H1 (cell line): ENCODE measurements at regions not wholly inside any gene's neighbourhood (a gene's known extent, or its start where the extent isn't known, plus 50 kb on each side); places are given as distances from the start of the nearest gene placed in this dataset.
A peak's percentile ranks its signal among the peaks of the same experiment; 100 is the strongest.

Source experiments
- CTCF ChIA-PET: fragments of 300-600 bp; sonication (Branson Sonifier 250); formaldehyde crosslinking; loops from one replicate; lab custom pipeline; 2021; ENCODE audit not compliant: partially characterized antibody; lab: Charles Lee
- POLR2A ChIA-PET: fragments of 300-600 bp; sonication (Branson Sonifier 250); formaldehyde crosslinking; loops from one replicate; lab custom pipeline; 2021; ENCODE audit warnings: inconsistent platforms; ENCODE audit not compliant: partially characterized antibody; lab: Charles Lee
- DNase-seq, 2 experiments: peaks; one replicate each; pipeline versions ENCODE4 v3.0.0 to v3.0.0-alpha.2; 2010 to 2022; ENCODE audit warnings: low spot score in 2 of 2, low read depth in 1 of 2, mixed read lengths in 1 of 2
- FAIRE-seq: peaks from 2 replicates; lab custom pipeline; 2011; peaks lifted over from hg19 to GRCh38; lab: Jason Lieb, UNC
- H2AFZ ChIP-seq: 2 replicates; pipeline ENCODE4 v1.8.1; 2012; ENCODE audit warnings: low read length, inconsistent platforms
- H2AK5ac ChIP-seq: 2 replicates; pipeline ENCODE4 v1.6.1; 2013; ENCODE audit warnings: low read depth, low read length
- H2BK120ac ChIP-seq: replicated peaks from 2 replicates; pipeline ENCODE3; 2013; ENCODE audit warnings: low read depth, low read length, inconsistent platforms
- H2BK12ac ChIP-seq: 2 replicates; pipeline ENCODE4 v1.6.1; 2013; ENCODE audit warnings: low read depth, low read length
- H2BK15ac ChIP-seq: 2 replicates; pipeline ENCODE4 v1.6.1; 2013; ENCODE audit warnings: low read length
- H2BK20ac ChIP-seq: 2 replicates; pipeline ENCODE4 v1.6.1; 2013; ENCODE audit warnings: low read length
- H2BK5ac ChIP-seq: 2 replicates; pipeline ENCODE4 v1.6.1; 2013; ENCODE audit warnings: low read depth, low read length
- H3K14ac ChIP-seq: 2 replicates; pipeline ENCODE4 v1.6.1; 2013; ENCODE audit warnings: inconsistent platforms; ENCODE audit not compliant: insufficient read length
- H3K18ac ChIP-seq: 2 replicates; pipeline ENCODE4 v1.6.1; 2013; ENCODE audit warnings: low read length; ENCODE audit errors: extremely low read depth
- H3K23ac ChIP-seq: 2 replicates; pipeline ENCODE4 v1.6.1; 2013; ENCODE audit warnings: inconsistent platforms; ENCODE audit not compliant: insufficient read length
- H3K23me2 ChIP-seq: 2 replicates; pipeline ENCODE4 v1.6.1; 2013; ENCODE audit warnings: low read depth, low read length
- H3K27ac ChIP-seq: 2 replicates; pipeline ENCODE4 v1.6.1; 2011; ENCODE audit warnings: low read depth, low read length, inconsistent platforms
- H3K27me3 ChIP-seq, 4 experiments: replicated peaks in 1 of 4; 1 replicate in 1 of 4; 2 replicates in 3 of 4; pipeline versions ENCODE4 v1.6.1 to v1.8.1; 2011 to 2013; ENCODE audit warnings: low read length in 3 of 4, mild to moderate bottlenecking in 3 of 4, inconsistent platforms in 2 of 4, mixed read lengths in 2 of 4, moderate library complexity in 1 of 4; ENCODE audit not compliant: control insufficient read depth in 3 of 4, insufficient read depth in 3 of 4; ENCODE audit errors: extremely low read depth in 1 of 4
- H3K36me3 ChIP-seq, 4 experiments: 2 replicates each; pipeline versions ENCODE4 v1.6.1 to v1.8.1; 2011 to 2013; ENCODE audit warnings: mild to moderate bottlenecking in 4 of 4, low read length in 3 of 4, moderate library complexity in 2 of 4, control low read depth in 1 of 4, inconsistent platforms in 1 of 4; ENCODE audit not compliant: insufficient read depth in 4 of 4, control insufficient read depth in 2 of 4
- H3K4ac ChIP-seq: replicated peaks from 2 replicates; pipeline ENCODE3; 2013; ENCODE audit warnings: low read length, low read depth, mixed read lengths, inconsistent platforms; ENCODE audit not compliant: insufficient read length
- H3K4me1 ChIP-seq, 4 experiments: replicated peaks in 1 of 4; 1 replicate in 1 of 4; 2 replicates in 3 of 4; pipeline versions ENCODE4 v1.6.1 to v1.8.1; 2011 to 2013; ENCODE audit warnings: low read length in 3 of 4, inconsistent platforms in 2 of 4, mixed read lengths in 1 of 4; ENCODE audit not compliant: insufficient read depth in 4 of 4, control insufficient read depth in 3 of 4
- H3K4me2 ChIP-seq, 2 experiments: 2 replicates each; pipeline versions ENCODE4 v1.6.1 to v1.8.1; 2011 to 2013; ENCODE audit warnings: low read depth in 2 of 2, low read length in 2 of 2, control low read depth in 1 of 2, inconsistent platforms in 1 of 2, mild to moderate bottlenecking in 1 of 2; ENCODE audit not compliant: insufficient read depth in 1 of 2
- H3K4me3 ChIP-seq, 4 experiments: fragments of 200-600, 300-600 bp in 1 of 4; sonication (generic), shearing (Covaris generic), sonication (Bioruptor Twin) in 1 of 4; 2 replicates each; pipeline versions ENCODE4 v1.5.1 to v1.8.1; 2011 to 2016; ENCODE audit warnings: low read length in 4 of 4, low read depth in 3 of 4, control low read depth in 2 of 4, inconsistent platforms in 2 of 4, mild to moderate bottlenecking in 2 of 4, mixed read lengths in 1 of 4, moderate library complexity in 1 of 4; ENCODE audit not compliant: insufficient read depth in 2 of 4; ENCODE audit errors: extremely low read depth in 1 of 4
- H3K56ac ChIP-seq: replicated peaks from 2 replicates; pipeline ENCODE3; 2013; ENCODE audit warnings: low read depth, mild to moderate bottlenecking, mixed read lengths, low read length, inconsistent platforms; ENCODE audit not compliant: insufficient read length
- H3K79me1 ChIP-seq: 2 replicates; pipeline ENCODE4 v1.6.1; 2013; ENCODE audit warnings: low read depth, low read length, control low read depth
- H3K79me2 ChIP-seq, 2 experiments: 2 replicates each; pipeline versions ENCODE4 v1.6.1 to v1.8.1; 2012 to 2013; ENCODE audit warnings: low read length in 2 of 2, mild to moderate bottlenecking in 2 of 2, inconsistent platforms in 1 of 2; ENCODE audit not compliant: insufficient read depth in 2 of 2, control insufficient read depth in 1 of 2
- H3K9ac ChIP-seq, 4 experiments: replicated peaks in 1 of 4; 1 replicate in 1 of 4; 2 replicates in 3 of 4; pipeline versions ENCODE4 v1.6.1 to v1.8.1; 2011 to 2013; ENCODE audit warnings: low read depth in 3 of 4, low read length in 3 of 4, control low read depth in 2 of 4, mild to moderate bottlenecking in 2 of 4, moderate library complexity in 2 of 4, inconsistent platforms in 1 of 4; ENCODE audit errors: extremely low read depth in 1 of 4
- H3K9me3 ChIP-seq, 2 experiments: 2 replicates each; pipeline versions ENCODE4 v1.6.1 to v1.8.1; 2012 to 2013; ENCODE audit warnings: mild to moderate bottlenecking in 2 of 2, moderate library complexity in 2 of 2, control low read depth in 1 of 2, inconsistent platforms in 1 of 2, low read depth in 1 of 2, low read length in 1 of 2, mixed read lengths in 1 of 2; ENCODE audit not compliant: insufficient read depth in 2 of 2
- H4K20me1 ChIP-seq, 2 experiments: replicated peaks in 1 of 2; 2 replicates each; pipeline versions ENCODE3 to v1.8.1; 2011 to 2013; ENCODE audit warnings: inconsistent platforms in 2 of 2, low read length in 2 of 2, mild to moderate bottlenecking in 1 of 2; ENCODE audit not compliant: insufficient read depth in 2 of 2, control insufficient read depth in 1 of 2
- H4K5ac ChIP-seq: 2 replicates; pipeline ENCODE4 v1.6.1; 2013; ENCODE audit warnings: low read length, low read depth, mixed read lengths, inconsistent platforms; ENCODE audit not compliant: insufficient read length
- H4K8ac ChIP-seq: 2 replicates; pipeline ENCODE4 v1.8.0; 2013; ENCODE audit warnings: mild to moderate bottlenecking, moderate library complexity, low read length, inconsistent platforms; ENCODE audit not compliant: insufficient read depth; ENCODE audit errors: extremely low read depth
- H4K91ac ChIP-seq: replicated peaks from 2 replicates; pipeline ENCODE3; 2013; ENCODE audit warnings: low read length, mixed read lengths, inconsistent platforms; ENCODE audit not compliant: insufficient read length
- CBX5 ChIP-seq: fragments of 300-800, 300-1000 bp; sonication (generic); IDR thresholded peaks from 2 replicates; pipeline ENCODE4 v1.7.1; 2016; ENCODE audit warnings: antibody characterized with exemption, low read length, low read depth
- CHD1 ChIP-seq: IDR thresholded peaks from 2 replicates; pipeline ENCODE4 v1.6.1; 2012; ENCODE audit warnings: low read depth, low read length, improper control_type of control experiment
- GABPA ChIP-seq: IDR thresholded peaks from 2 replicates; pipeline ENCODE4 v1.6.1; 2011; ENCODE audit warnings: mild to moderate bottlenecking, low read length, moderate library complexity, borderline replicate concordance; ENCODE audit not compliant: insufficient read depth
- GTF2F1 ChIP-seq: IDR thresholded peaks from 2 replicates; pipeline ENCODE4 v1.6.1; 2012; ENCODE audit warnings: low read depth, low read length, improper control_type of control experiment, borderline replicate concordance
- JUND ChIP-seq: IDR thresholded peaks from 2 replicates; pipeline ENCODE4 v1.6.1; 2011; ENCODE audit warnings: mild to moderate bottlenecking, improper control_type of control experiment, low read length
- KDM1A ChIP-seq: fragments of 200-600, 300-600 bp; sonication (generic); IDR thresholded peaks from 2 replicates; pipeline ENCODE4 v1.7.1; 2016; ENCODE audit warnings: mild to moderate bottlenecking, low read length, borderline replicate concordance
- NRF1 ChIP-seq: IDR thresholded peaks from 2 replicates; pipeline ENCODE4 v1.6.1; 2011; ENCODE audit warnings: mild to moderate bottlenecking, low read depth, low read length, improper control_type of control experiment
- POLR2A ChIP-seq, 2 experiments: IDR thresholded peaks; 1 replicate in 1 of 2; 2 replicates in 1 of 2; pipeline ENCODE4 v1.6.1; 2011; ENCODE audit warnings: low read depth in 2 of 2, low read length in 2 of 2, mild to moderate bottlenecking in 2 of 2; ENCODE audit errors: control extremely low read depth in 1 of 2
- RBBP5 ChIP-seq: IDR thresholded peaks from 2 replicates; pipeline ENCODE4 v1.7.1; 2012; ENCODE audit warnings: low read depth, mild to moderate bottlenecking, inconsistent platforms, low read length, moderate library complexity, borderline replicate concordance
- SP1 ChIP-seq: IDR thresholded peaks from 2 replicates; pipeline ENCODE4 v1.6.1; 2011; ENCODE audit warnings: low read depth, low read length
- SP2 ChIP-seq: IDR thresholded peaks from 2 replicates; pipeline ENCODE4 v1.6.1; 2012; ENCODE audit warnings: mild to moderate bottlenecking, low read length, inconsistent platforms
- TAF7 ChIP-seq: optimal IDR thresholded peaks from 2 replicates; pipeline ENCODE3; 2011; ENCODE audit warnings: low read depth, mild to moderate bottlenecking, inconsistent platforms, low read length, moderate library complexity, borderline replicate concordance
- TCF12 ChIP-seq: IDR thresholded peaks from 2 replicates; pipeline ENCODE4 v1.6.1; 2011; ENCODE audit warnings: low read depth, mild to moderate bottlenecking, low read length
- ZNF274 ChIP-seq: IDR thresholded peaks from 2 replicates; pipeline ENCODE4 v1.7.0; 2012; ENCODE audit warnings: low read length, borderline replicate concordance; ENCODE audit errors: extremely low read depth
- WGBS, 2 experiments: shearing (Covaris generic) in 1 of 2; methylation state at CpG; one replicate each; pipeline versions ENCODE4 v1.1.6 to v1.1.7; 2013 to 2015; ENCODE audit warnings: low lambda C conversion rate in 2 of 2, mixed read lengths in 2 of 2, inconsistent platforms in 1 of 2, low coverage in 1 of 2, missing lambda C conversion rate in 1 of 2; ENCODE audit not compliant: insufficient replicate concordance in 2 of 2, insufficient coverage in 1 of 2, insufficient read length in 1 of 2; ENCODE audit errors: extremely low coverage in 1 of 2, missing lambda C conversion rate in 1 of 2; 5-methylcytosine and 5-hydroxymethylcytosine counted together
- TF ChIP-seq, protein P1 (sequence below): IDR thresholded peaks from 2 replicates; pipeline ENCODE4 v1.6.1; 2011; ENCODE audit warnings: low read depth, mild to moderate bottlenecking, low read length; ENCODE audit not compliant: insufficient read depth

- ChIA-PET CTCF (interaction anchor here (0.6 kb wide), 2 partner anchors 404 to 778 kb away, joined by 3 to 4 read pairs; no protein-coding TSS in a partner anchor), POLR2A (no interaction called here)
- Histone ChIP-seq H3K4ac (no peak overlapping the region), H3K14ac (no peak overlapping the region), H2BK120ac (no peak overlapping the region), H2BK5ac (no peak overlapping the region), H4K5ac (no peak overlapping the region), H3K4me1 (no peaks in the 10 kb centered on the region; a peak in 3 of 7 replicates), H2BK15ac (no peak overlapping the region), H3K36me3 (no peaks in the 10 kb centered on the region), H3K27me3 (no peaks in the 10 kb centered on the region), H3K23ac (no peak overlapping the region), H3K9me3 (no peaks in the 10 kb centered on the region), H3K4me2 (no peak overlapping the region), H2BK20ac (no peak overlapping the region), H3K4me3 (no peak overlapping the region), H3K79me1 (no peaks in the 10 kb centered on the region), H4K8ac (no peak overlapping the region), H2AFZ (no peak overlapping the region), H3K9ac (no peak overlapping the region), H3K23me2 (no peaks in the 10 kb centered on the region), H3K18ac (no peak overlapping the region), H2AK5ac (no peak overlapping the region), H3K79me2 (no peaks in the 10 kb centered on the region), H4K20me1 (no peaks in the 10 kb centered on the region), H4K91ac (no peak overlapping the region), H3K27ac (no peak overlapping the region), H2BK12ac (no peak overlapping the region), H3K56ac (no peak overlapping the region)
- DNase-seq (peak in 1 of 2 experiments; percentile 31), FAIRE-seq (no peak)
- 77% methylated on average over 7 of the region's 7 CpGs; no CpG with 5 or more reads in 1 of the 2 experiments for WGBS, 2 experiments
- TF ChIP-seq, protein P1, sequence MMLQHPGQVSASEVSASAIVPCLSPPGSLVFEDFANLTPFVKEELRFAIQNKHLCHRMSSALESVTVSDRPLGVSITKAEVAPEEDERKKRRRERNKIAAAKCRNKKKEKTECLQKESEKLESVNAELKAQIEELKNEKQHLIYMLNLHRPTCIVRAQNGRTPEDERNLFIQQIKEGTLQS, result no peak
- TF ChIP-seq CHD1, result no peak
- no peak for TF ChIP-seq RBBP5
- no peak for TF ChIP-seq GABPA
- no peak for TF ChIP-seq TCF12
- TF ChIP-seq POLR2A (IDR thresholded peaks at IDR 0.05; ENCODE audit: control extremely low read depth in 1 of 2, low read depth in 2 of 2, low read length in 2 of 2), result no peak
- TF ChIP-seq GTF2F1, result no peak
- no peak for TF ChIP-seq SP2
- TF ChIP-seq CBX5, result no peak
- TF ChIP-seq NRF1, result no peak
- TF ChIP-seq JUND, result no peak
- TF ChIP-seq SP1, result no peak
- TF ChIP-seq ZNF274, result no peak
- no peak for TF ChIP-seq TAF7
- TF ChIP-seq KDM1A, result no peak
These were observed 294.8 kb downstream of the FOXO1 start for GRCh38 chr13:40371531-40372125.
